Erythroblast (primary cell): ENCODE measurements at regions not wholly inside any gene's neighbourhood (a gene's known extent, or its start where the extent isn't known, plus 50 kb on each side); places are given as distances from the start of the nearest gene placed in this dataset.

Experiments
- GATA1 ChIP-seq: IDR thresholded peaks from 2 replicates; pipeline ENCODE4 v1.6.1; 2011; ENCODE audit warnings: low read depth, mild to moderate bottlenecking, control low read depth, low read length, moderate library complexity
- POLR2A ChIP-seq: IDR thresholded peaks from 2 replicates; pipeline ENCODE4 v1.6.1; 2011; ENCODE audit warnings: mild to moderate bottlenecking, low read length

DNA sequence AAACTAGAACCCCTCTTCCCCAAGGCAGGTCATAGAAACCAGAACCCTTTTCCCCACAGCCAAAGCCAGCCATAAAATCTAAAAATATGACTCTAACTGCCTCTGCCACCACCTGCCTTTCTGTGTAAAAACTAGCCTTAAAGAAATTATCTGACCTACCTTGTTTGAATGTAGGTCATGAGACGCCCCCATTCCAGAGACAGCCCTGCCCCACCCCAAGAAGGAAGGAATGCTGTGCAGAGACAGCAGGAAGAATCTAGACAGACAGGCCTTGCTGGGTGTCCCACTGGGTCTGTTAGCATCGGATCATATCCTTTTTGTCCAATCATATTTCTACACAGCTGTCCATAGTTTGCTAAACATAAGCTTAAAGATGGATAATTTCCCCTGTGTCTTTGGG, 128.4 kb upstream of the RAB4A start:
- TF ChIP-seq POLR2A (no peak), GATA1 (no peak)
